HG03280 (cell line): ENCODE measurements at regions not wholly inside any gene's neighbourhood (a gene's known extent, or its start where the extent isn't known, plus 50 kb on each side); places are given as distances from the start of the nearest gene placed in this dataset.

Experiments
- ATAC-seq: cut with Tn5 transposase; IDR thresholded peaks from one replicate; pipeline ENCODE4 v1.9.1; 2021; ENCODE audit warnings: mild to moderate bottlenecking, moderate library complexity; ENCODE audit not compliant: unreplicated experiment

DNA sequence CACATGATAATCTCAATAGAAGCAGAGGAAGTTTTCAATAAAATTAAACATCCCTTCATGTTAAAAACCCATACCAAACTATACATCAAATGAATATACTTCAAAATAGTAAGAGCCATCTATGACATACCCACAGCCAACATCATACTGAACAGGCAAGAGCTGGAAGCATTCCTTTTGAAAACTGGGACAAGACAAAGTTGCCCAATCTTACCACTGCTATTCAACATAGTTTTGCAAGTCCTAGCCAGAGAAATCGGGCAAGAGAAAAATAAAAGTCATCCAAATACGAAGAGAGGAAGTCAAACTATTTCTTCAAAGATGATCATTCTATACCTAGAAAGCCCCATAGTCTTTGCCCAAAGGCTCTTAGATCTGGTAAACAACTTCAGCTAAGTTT lies 454.7 kb upstream of the PRICKLE1 start:
- ATAC-seq = no peak

DNA sequence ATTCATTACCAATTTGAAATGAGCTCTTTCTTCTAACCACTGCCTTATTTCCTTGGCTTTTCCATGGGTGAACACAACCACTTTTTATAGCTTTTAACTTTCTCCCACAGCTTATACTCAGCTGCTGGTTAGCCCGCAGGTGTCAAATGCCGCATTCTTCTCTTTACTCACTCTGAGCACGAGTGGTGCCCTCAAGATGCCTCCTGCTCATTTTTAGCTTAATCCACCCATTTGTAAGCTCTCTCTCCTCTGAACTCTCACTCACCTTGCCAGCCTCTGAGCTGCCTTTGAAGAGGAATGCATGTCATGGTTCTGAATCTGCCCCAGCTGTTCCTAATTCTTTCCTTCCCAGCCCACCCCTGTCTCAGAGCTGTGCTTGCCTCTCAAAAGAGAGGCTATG lies 449.4 kb upstream of the PRICKLE1 start:
- ATAC-seq = no peak

DNA sequence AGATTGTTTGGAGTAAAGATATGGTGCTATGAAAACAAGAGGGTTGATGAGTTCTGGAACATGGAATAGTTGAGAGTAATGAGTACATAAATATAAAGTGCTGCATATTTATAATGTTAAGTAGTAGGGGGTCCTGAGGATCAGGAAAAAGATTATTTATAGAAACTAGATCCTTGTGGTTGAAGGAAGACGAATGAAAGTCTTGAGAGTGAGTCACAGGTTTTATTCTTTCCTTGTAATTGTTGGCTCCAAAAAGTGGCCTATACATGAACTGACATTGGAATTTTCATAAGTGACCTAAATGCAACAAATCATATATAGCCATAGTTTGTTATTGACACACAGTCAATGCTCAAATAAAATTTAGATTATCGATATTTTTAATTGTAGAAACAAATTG lies 440.4 kb upstream of the PRICKLE1 start:
- ATAC-seq = no peak

DNA sequence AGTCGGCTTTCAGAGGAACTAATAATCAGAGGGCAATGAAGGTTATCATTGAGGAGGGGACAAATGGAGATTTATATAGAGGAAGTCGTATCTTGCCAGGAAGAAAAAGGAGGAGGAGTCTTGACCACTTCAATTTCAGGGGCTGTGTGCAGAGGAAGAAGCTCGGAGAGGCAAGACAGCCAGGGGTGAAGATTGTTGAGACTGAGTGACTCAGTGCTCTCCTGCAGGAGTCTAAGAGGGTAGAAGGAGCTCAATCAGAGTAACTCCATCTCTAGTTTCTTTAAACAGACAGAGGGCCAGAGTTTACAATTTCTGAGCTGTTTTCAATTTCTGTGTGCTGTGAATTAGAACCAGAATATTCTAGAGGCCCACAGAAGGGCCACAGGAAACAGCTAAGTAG lies 439.3 kb upstream of the PRICKLE1 start:
- no peak for ATAC-seq

DNA sequence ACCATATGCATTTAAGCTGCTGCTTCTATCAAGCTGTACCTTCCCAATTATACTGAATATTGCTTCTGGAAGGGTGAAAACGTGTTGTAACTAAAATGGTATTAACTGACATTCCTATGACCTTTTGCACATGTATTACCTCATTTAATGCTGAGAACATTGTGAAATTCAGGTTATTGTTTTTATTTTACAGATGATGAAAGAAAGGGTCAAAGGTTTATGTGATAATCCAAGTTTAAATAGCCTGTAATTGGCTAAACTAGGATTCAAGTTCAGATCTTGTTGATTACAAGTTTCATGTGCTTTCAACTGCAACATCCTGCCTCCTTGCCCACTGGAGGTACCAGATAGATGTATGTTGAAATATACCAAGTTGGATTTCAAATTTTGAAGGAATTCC lies 433.3 kb upstream of the PRICKLE1 start:
- no peak for ATAC-seq

DNA sequence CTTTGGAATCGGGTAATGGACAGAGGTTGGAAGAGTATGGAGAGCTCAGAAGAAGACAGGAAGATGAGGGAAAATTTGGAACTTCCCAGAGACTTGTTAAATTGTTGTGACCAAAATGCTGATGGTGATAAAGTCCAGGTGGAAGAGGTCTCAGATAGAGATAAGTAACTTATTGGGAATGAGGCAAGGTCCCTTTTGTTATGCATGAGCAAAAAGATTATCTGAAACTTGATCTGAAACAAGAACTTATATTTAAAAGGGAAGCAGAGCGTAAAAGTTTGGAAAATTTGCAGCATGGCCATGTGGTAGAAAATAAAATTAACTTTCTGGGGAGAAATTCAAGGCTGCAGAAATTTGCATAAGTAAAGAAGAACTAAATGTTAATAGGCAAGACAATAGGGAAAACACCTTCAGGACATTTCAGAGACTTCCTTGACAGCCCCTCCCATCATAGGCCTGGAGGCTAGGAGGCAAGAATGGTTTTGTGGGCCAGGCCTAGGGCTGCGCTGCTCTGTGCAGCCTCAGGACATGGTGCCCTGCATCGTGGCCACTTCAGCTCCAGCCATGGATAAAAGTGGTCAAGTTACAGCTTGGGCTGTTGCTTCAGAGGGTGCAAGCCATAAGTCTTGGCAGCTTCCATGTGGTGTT lies 425.7 kb upstream of the PRICKLE1 start:
- ATAC-seq = no peak

DNA sequence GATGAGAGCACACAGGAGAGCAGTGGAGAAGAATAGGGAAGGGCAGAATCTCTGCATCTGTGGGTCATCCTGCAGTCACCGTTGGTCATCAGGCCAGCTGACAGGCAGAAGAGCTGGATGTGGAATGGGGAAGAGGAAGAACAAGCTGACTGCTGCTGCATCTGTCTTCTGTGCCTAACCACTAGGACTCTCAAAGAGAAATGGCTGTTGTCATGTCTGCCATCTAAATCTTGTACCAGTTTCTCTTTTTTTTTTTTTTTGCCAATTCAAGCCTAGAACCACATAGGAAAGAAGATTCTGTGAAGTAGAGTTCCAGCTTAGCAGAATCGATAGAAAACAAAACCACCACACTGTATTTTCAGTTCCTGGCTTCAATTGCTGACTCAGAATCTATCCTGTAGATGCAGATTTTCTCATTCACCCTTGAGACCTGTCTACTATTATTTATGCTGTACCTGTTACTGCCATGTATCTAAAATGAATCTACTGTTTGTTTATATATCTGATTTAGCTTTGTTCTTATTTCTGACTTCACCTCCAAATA lies 421.9 kb upstream of the PRICKLE1 start:
- no peak for ATAC-seq

DNA sequence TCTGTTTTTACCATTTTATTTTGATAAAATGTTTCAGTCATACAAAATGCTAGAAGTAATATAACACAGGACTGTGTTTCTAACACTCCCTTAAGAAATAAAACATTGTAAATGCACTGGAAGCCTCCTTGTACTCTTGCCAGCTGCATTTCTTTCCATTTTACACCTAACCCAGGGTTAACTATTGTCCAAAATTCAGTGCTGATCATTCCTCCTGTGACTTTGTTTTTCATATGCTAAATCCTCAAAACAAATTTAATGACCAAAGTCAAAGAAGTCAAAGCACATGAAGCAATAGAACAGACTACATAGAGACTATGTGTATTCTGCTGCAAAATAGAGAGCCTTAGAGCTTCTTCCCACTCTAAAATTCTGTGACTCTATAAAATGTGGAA lies 420.3 kb upstream of the PRICKLE1 start:
- no peak for ATAC-seq

DNA sequence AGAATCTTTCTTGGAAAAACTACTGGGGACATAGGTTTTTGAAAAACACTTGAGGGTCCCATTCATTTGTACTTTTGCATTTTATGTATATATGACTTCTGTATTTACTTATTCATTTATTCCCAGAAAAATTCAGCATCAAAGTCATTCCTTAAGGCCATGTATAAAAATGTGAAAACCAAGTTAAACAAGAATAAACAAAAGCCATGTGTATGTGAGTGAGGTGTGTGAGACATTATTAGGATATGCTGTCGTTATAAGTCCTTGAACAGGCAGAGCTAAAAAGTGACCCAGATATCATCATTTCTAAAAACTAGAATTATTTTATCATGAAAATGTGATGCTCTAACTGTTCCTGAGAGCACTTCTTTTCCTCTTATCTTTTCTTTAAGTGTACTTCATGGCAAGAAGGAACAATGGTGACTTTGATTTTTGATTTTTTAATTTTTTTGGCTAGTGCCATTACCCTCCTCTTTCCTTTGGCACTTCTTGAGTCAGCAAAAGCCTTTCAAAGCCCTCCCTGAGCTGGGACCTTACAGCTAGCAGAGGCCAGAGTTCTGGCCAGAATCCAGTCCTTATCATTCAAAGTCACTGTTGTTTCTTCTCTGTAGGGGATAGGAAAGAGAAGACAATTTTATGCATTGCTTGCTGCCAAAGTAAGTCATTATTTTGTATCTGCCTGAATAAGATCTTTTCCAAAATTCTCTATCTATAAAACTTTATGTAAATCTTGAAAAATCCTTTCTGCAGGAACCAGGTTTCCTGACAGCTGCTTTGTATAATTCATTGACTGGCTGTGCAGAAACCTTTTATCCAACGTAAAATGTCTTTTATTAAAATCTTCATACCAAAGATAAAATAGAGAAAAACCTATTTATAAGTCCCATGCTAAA lies 419.7 kb upstream of the PRICKLE1 start:
- no peak for ATAC-seq

DNA sequence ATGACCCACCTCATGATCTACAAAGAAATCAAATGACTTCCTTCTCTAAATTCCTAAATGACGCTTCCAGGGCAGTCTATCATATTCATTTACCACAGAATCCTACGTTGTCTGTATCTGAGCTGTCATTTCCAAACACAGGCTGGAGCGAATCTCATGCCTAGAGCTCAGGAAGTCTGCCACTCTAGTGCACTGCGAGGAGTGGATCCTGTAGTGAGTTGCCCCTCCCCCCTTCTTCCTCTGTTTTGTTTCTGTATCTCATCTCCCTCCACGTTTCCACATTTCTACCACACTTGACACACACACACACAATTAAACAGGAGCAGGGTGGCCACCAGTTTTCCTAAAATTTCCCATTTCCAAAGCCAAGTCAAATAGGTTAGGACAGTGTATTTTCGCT lies 415.4 kb upstream of the PRICKLE1 start:
- no peak for ATAC-seq

DNA sequence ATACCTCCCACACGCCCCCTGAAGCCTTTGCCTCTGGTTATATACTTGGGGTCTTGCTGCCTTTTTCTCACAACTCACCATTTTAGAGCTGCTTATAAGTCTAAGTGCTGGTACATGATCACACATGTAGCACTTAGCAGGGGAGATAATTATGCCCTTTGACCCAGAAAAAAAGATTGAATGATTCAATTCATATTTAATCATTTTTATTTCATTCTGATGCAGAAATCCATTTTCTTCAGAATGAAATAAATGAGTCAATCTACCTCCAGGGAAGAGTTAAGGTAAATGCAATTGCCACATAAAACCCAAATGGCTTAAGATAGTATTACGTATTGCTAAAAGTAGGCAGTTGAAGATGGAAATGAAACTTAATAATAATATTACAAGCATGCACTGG lies 414.6 kb upstream of the PRICKLE1 start:
- no peak for ATAC-seq

DNA sequence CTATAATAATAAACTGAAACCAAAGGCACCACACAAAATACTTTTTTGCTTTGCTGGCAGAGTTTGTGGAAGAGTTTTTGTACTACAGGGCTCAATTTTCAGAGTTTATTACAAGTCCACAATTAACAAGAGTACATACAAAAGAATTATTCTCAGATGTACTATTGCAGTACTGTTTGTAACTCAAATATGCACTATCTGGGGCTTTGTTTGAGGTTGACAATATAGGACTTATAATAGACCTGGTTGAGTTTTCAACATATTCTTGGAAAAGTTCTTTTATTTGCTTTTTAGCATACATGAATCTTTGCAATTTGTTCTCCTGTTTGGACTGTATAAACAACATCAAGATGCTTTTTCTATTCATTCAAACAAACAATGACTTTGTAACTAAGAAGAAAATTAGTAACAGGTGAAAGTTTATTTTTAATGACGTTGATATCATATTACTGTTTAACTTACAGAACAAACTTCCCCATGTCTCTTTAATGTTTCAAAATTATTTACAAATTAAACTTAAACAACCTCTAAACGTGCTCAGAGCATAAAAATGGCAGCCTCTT lies 407.4 kb upstream of the PRICKLE1 start:
- no peak for ATAC-seq

DNA sequence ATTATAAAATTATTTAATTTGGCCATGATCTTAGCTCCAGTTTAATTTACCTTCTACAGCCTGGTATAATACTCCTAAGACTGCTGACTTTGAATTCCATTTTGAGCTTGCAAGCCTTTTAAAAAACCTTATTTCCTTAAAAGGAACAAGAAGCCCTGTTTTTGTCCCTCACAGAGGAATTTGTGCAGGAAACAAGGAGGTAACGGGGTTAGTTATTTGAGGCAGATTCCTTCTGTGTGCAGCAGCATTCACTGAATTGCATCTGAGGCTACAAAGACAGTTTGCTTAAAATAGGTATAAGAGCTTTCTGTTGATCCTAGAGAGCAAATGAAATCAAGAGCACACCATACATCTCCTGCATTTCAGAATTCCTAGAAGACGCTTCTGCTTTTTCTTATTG lies 403.3 kb upstream of the PRICKLE1 start:
- no peak for ATAC-seq

DNA sequence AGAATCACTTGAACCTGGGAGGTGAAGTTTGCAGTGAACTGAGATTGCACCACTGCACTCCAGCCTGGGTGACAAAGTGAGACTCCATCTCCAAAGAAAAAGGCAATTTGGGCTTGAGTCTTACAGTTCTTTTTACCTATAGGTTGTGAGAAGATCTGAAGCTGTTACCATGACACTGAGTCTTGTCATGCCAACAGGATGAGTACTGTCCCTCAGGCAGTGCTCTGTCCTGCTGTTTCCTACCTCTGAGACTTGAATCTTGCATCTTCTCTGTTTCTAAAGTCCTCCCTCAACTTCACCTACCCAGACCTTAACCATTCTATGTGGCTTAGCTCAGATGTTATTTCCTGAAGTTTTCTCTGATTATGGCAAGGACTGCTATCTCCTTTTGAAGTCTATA lies 400.8 kb upstream of the PRICKLE1 start:
- no peak for ATAC-seq

DNA sequence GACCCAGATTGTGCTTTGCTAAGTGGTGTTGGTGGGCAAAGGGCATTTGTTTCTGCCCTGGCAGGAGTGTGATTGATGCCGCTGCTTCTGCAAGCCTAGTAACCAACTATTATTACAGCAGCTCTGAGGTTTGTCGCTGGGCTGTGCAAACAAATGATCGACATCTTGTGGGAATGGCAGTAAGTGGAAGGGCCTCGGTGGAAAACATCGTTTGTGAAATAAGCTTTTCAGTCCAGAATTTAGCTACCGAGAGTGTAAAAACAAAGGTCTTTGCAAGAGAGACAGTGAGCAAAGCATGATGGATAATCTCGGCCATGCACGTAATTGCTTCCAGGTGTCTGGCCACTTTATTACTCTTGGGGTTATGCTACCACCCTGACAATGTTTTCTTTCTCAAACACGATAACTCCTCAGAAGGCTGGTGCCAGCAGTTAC lies 397.7 kb upstream of the PRICKLE1 start:
- no peak for ATAC-seq

DNA sequence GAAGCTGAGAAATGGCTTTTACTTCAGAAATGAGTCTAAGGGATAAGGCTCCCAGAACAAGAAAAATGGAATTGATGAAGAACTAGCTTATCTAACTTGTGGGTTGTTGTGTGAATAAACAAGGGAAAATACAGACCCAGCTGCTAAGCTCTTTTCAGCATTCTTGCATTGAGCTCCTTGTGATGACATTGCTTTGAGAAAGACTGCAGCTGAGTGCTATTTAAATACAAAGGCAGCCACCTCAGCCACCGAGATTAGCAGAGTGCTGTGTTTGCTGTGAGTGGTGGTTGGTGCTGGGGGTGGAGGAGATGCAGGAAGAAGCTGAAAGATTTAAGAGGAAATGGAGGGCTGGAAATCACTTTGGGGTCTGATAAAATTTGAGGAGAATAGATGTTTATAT lies 396.0 kb upstream of the PRICKLE1 start:
- ATAC-seq = no peak

DNA sequence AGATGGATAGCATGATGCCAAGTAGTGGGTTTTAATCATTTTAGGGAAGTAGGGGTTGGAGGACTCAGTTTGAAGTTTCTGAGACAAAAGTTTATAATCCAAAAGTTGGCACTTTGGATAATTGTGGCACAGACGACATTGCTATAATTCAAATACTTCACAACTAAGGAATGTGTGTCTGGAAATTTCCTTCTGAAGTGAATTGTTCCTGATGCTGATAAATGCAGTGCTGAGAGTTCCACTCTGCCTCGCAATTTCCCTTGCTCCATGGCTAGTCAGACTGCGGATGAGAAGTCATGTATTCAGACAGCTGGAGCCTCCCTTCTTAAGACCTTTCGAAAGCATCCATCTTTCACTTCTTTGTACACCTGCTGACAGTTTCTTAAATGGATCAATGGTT lies 393.3 kb upstream of the PRICKLE1 start:
- no peak for ATAC-seq

DNA sequence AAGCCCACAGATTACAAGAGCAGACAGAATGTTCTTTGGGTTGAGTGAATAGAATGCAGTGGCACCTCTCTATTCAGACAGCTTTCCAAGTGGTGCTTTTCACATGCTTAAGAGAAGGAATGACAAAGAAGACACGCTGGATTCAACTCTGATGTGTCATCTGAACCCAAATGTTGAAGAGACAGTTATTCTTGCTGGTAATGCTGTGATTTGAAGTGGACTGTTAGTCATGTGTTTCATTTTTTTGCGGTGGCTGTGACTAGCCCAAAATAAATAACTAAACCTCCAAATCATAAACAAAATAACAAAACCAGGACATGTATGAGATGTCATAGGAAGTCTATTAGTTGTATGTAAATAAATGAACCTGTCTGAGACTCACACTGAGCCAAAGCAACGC lies 391.8 kb upstream of the PRICKLE1 start:
- ATAC-seq = no peak

DNA sequence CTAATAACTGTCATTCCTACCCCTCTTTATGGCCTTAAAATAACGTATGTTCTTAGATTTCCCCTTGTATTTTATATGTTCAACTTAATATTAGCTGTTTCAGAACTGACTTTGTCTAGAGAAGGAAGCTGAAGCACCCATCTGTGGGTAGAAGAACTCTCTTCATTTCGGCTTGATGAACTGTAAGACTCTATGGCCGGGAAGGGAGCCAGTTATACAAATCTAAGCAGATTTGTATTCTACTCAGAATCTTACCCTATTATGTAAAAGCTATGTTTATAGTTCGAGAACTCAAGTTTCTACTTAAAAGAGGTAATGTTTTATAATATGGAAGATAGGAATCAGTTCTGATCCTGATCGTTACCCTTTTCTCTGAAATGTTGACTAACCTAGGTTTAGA lies 390.9 kb upstream of the PRICKLE1 start:
- ATAC-seq = no peak

DNA sequence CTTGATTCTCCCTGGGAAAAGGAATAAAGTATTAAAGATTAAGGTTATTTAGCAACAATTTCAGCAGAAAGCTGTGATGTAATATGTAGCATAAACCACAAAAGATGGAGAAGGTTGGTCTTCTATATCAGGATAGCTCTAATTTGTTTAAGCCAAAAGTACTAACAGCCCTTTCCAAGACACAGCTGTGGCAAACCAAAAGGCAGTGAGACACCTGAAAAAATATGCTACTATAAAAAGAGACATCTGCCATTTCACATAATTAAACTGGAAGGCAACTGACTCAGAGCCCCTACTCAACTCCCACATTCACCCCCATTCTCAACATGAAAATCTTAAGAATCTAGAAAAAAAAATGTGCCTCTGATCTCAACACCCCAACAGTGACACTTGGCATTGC lies 390.2 kb upstream of the PRICKLE1 start:
- no peak for ATAC-seq

DNA sequence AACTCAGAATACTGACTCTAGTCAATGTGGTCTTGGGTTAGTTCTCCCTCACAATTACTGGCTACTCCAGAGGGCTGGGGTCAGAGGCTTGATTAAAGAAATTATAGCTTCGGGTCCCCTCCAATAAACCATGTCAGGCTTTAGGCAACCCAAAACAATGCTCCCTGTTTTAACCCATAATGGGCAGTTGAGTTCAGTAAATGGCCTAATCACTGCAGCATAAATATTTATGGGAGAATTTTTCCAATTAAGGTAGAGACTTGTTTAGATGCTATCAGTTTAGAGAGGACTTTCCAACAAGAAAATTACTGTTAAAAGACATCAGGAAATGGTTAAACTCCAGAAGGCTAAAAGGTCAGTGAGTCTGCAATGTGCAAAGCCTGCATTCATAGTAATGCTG lies 389.2 kb upstream of the PRICKLE1 start:
- ATAC-seq = no peak
